Panc1 (cell line): ENCODE measurements at regions not wholly inside any gene's neighbourhood (a gene's known extent, or its start where the extent isn't known, plus 50 kb on each side); places are given as distances from the start of the nearest gene placed in this dataset.

ENCODE experiments used
- ATAC-seq: fragments of 200-7000 bp; cut with Tn5 transposase; 2 replicates; pipeline ENCODE4 v1.9.1; 2020; ENCODE audit warnings: mild to moderate bottlenecking, moderate library complexity
- BruUV-seq: library from RNA; stranded (reverse); fragments of 400-500 nt; replicated peaks from 2 replicates; lab custom pipeline; 2021; lab: Mats Ljungman, UMichigan
- CTCF ChIA-PET: fragments of 300-600 bp; sonication (Branson Sonifier 250); formaldehyde crosslinking; loops from one replicate; lab custom pipeline; 2022; ENCODE audit warnings: antibody characterized with exemption; lab: Charles Lee
- POLR2A ChIA-PET: fragments of 300-600 bp; sonication (Branson Sonifier 250); formaldehyde crosslinking; loops from one replicate; lab custom pipeline; 2022; ENCODE audit warnings: antibody characterized with exemption; lab: Charles Lee
- DNase-seq: peaks from one replicate; pipeline ENCODE4 v3.0.0-alpha.2; 2010; ENCODE audit warnings: low read depth, low spot score
- H3K27ac ChIP-seq: 2 replicates; pipeline ENCODE4 v1.5.1; 2011; ENCODE audit warnings: mild to moderate bottlenecking, low read length, inconsistent platforms
- H3K27me3 ChIP-seq: fragments of 200-500 bp; sonication (Bioruptor generic); 2 replicates; pipeline ENCODE4 v1.6.0; 2014; ENCODE audit warnings: low read length, inconsistent platforms; ENCODE audit not compliant: control insufficient read depth, insufficient read depth
- H3K36me3 ChIP-seq: fragments of 200-500 bp; sonication (Bioruptor generic); 2 replicates; pipeline ENCODE4 v1.5.1; 2014; ENCODE audit warnings: inconsistent platforms, mild to moderate bottlenecking, low read length, moderate library complexity; ENCODE audit not compliant: control insufficient read depth, insufficient read depth
- H3K4me1 ChIP-seq: 2 replicates; pipeline ENCODE4 v1.5.1; 2011; ENCODE audit warnings: inconsistent platforms, mild to moderate bottlenecking, low read length, moderate library complexity; ENCODE audit not compliant: control insufficient read depth, insufficient read depth
- H3K4me3 ChIP-seq, 2 experiments: 2 replicates each; pipeline ENCODE4 v1.5.1; 2011 to 2012; ENCODE audit warnings: low read depth in 2 of 2, low read length in 2 of 2, mild to moderate bottlenecking in 2 of 2, inconsistent platforms in 1 of 2, moderate library complexity in 1 of 2
- H3K9me3 ChIP-seq: fragments of 200-500 bp; sonication (Bioruptor generic); 2 replicates; pipeline ENCODE4 v1.5.1; 2014; ENCODE audit warnings: low read depth, mild to moderate bottlenecking, inconsistent platforms, low read length, moderate library complexity; ENCODE audit not compliant: control insufficient read depth, insufficient read depth
- CTCF ChIP-seq: fragments of 450-650 bp; IDR thresholded peaks from 2 replicates; pipeline ENCODE4 v1.5.1; 2017; ENCODE audit warnings: mild to moderate bottlenecking
- POLR2AphosphoS5 ChIP-seq: IDR thresholded peaks from 2 replicates; pipeline ENCODE4 v1.6.1; 2012; ENCODE audit warnings: mild to moderate bottlenecking, low read depth, low read length, moderate library complexity
- REST ChIP-seq, 2 experiments: IDR thresholded peaks; 2 replicates each; pipeline ENCODE4 v1.6.1; 2011 to 2012; ENCODE audit warnings: low read depth in 2 of 2, control low read depth in 1 of 2, low read length in 1 of 2, mild to moderate bottlenecking in 1 of 2, moderate library complexity in 1 of 2; ENCODE audit not compliant: insufficient read depth in 1 of 2
- SIN3A ChIP-seq: IDR thresholded peaks from 2 replicates; pipeline ENCODE4 v1.6.1; 2012; ENCODE audit warnings: low read depth, mild to moderate bottlenecking, low read length, moderate library complexity, borderline replicate concordance; ENCODE audit not compliant: insufficient read depth
- TCF7L2 ChIP-seq: IDR thresholded peaks from 2 replicates; pipeline ENCODE4 v1.6.1; 2011; ENCODE audit warnings: mild to moderate bottlenecking, low read depth, low read length, inconsistent platforms
- in situ Hi-C: cut with HindIII; loops from 2 replicates; pipeline ENCODE4 v1.10.0; 2016; ENCODE audit warnings: low sequenced_read_pairs, low pct_unique_long_range_greater_than_20kb
- intact Hi-C: fragments of 100-400 bp; cut with micrococcal nuclease; formaldehyde crosslinking; loops from one replicate; pipeline ENCODE4 v1.10.0; 2022; ENCODE audit not compliant: unreplicated experiment

DNA sequence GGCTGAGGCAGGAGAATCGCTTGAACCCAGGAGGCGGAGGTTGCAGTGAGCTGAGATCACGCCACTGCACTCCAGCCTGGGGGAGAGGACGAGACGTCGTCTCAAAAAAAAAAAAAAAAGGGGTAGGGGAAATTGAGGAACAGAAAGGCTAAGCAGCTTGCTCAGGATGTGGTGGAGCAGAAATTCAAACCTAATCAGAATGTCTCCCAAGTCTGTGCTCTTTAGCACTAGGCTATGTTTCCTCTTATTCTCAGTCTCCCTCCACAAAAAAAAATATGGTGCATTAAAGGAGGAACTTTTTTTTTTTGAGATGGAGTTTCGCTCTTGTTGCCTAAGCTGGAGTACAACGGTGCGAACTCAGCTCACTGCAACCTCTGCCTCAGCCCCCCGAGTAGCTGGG, 114.2 kb downstream of the SLC16A1 start:
- no TSS peak for BruUV-seq
- CTCF ChIA-PET = interaction anchor here (0.6 kb wide), 1 partner anchor 122 kb away, joined by 3 read pairs; no protein-coding TSS in a partner anchor
- intact Hi-C loops (no loop called here), in situ Hi-C loops (no loop called here)
- TF ChIP-seq CTCF (no peak), POLR2AphosphoS5 (no peak), TCF7L2 (no peak), SIN3A (no peak), REST (IDR thresholded peaks at IDR 0.05; ENCODE audit: insufficient read depth in 1 of 2, low read depth in 2 of 2, low read length in 1 of 2) (no peak)
- ATAC-seq = no peak
- Histone ChIP-seq H3K4me1 (no peaks in the 10 kb centered on the region), H3K36me3 (no peaks in the 10 kb centered on the region), H3K9me3 (no peaks in the 10 kb centered on the region), H3K27ac (no peak overlapping the region), H3K27me3 (no peaks in the 10 kb centered on the region), H3K4me3 (no peak overlapping the region)
- POLR2A ChIA-PET = interaction anchor here (0.7 kb wide), 1 partner anchor 185 kb away, joined by 4 read pairs; no protein-coding TSS in a partner anchor
- DNase-seq = no peak

DNA sequence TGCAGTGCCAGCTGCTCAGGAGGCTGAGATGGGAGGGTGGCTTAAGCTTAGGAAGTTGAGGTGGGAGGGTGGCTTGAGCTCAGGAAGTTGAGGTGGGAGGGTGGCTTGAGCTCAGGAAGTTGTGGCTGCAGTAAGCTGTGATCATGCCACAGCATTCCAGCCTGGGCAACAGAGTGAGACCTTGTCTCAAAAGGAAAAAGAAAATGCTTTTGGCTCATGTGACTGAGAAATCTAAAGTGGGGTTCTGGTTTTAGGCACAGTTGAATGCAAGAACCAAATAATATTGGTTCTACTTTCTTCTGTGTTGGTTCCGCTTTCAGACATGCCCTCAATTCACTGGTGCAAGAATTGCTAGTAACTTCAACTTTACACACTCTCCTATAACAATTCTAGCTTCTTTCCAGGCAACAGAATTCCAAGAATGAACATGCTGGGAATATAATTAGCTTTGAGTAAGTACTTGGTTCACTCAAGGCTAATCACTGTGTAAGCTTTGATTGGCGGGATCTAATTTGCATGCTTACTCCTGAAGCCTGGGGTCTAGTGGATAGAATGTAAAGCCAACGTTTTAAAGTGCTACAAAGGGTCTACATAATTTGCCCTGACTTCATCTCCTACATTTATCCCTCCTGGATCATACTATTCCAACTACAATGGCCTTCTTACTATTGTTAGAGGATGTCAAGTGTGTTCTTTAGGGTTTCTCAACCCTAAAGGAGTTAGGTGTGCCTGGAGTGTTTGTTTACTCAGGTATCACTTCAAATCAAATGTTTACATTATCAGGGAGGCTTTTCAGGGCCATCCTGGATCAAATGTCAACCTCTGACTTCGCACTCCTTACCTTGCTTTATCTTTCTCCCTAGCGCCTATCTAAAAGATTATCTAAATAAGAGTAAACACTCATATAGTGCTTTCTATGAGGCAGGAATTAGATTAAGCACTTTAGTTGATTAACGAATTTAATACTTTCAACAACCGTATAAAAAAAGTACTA, 115.1 kb downstream of the SLC16A1 start:
- no peaks in the 10 kb centered on the region for H3K4me1 ChIP-seq
- no peaks in the 10 kb centered on the region for H3K9me3 ChIP-seq
- BruUV-seq = no TSS peak
- no peaks in the 10 kb centered on the region for H3K27me3 ChIP-seq
- TF ChIP-seq POLR2AphosphoS5 = no peak
- TF ChIP-seq SIN3A = no peak
- TF ChIP-seq TCF7L2 = no peak
- TF ChIP-seq CTCF = no peak
- TF ChIP-seq REST (IDR thresholded peaks at IDR 0.05; ENCODE audit: insufficient read depth in 1 of 2, low read depth in 2 of 2, low read length in 1 of 2) = no peak
- no peaks in the 10 kb centered on the region for H3K36me3 ChIP-seq
- H3K27ac ChIP-seq = no peak overlapping the region
- DNase-seq (no peak), ATAC-seq (no peak)
- no peak overlapping the region for H3K4me3 ChIP-seq
- intact Hi-C loops = no loop called here
- POLR2A ChIA-PET = interaction anchor here (0.7 kb wide), 1 partner anchor 186 kb away, joined by 4 read pairs; no protein-coding TSS in a partner anchor
- CTCF ChIA-PET = no interaction called here
- in situ Hi-C loops = no loop called here
